Kidney (tissue), 13 donors: ENCODE measurements at regions not wholly inside any gene's neighbourhood (a gene's known extent, or its start where the extent isn't known, plus 50 kb on each side); places are given as distances from the start of the nearest gene placed in this dataset.
"Not testable (repeated sequence)": the region's sequence is repeated elsewhere in the genome, so short reads cannot be mapped to it uniquely, and the experiment has no call there.

Source experiments
- DNase-seq, 5 donors: peaks; one replicate each; pipeline ENCODE4 v3.0.0-alpha.2; 2013 to 2020
- FAIRE-seq: peaks from 2 replicates; lab custom pipeline; 2012; peaks lifted over from hg19 to GRCh38; lab: Jason Lieb, UNC
- H3K27ac ChIP-seq, 2 donors: one replicate each; pipeline ENCODE4 v1.7.0; 2013; ENCODE audit warnings: low read depth in 2 of 2, low read length in 2 of 2, inconsistent platforms in 1 of 2
- H3K27me3 ChIP-seq: one replicate; pipeline ENCODE4 v1.7.1; 2013; ENCODE audit warnings: low read length, inconsistent platforms; ENCODE audit not compliant: control insufficient read depth, insufficient read depth
- H3K36me3 ChIP-seq, 3 donors: one replicate each; pipeline versions ENCODE4 v1.7.0 to v1.7.1; 2013; ENCODE audit warnings: low read length in 3 of 3, control low read depth in 1 of 3, inconsistent platforms in 1 of 3; ENCODE audit not compliant: insufficient read depth in 3 of 3, control insufficient read depth in 2 of 3
- H3K4me1 ChIP-seq, 3 donors: one replicate each; pipeline versions ENCODE4 v1.7.0 to v1.7.1; 2013; ENCODE audit warnings: low read length in 3 of 3, inconsistent platforms in 1 of 3, low read depth in 1 of 3; ENCODE audit not compliant: control insufficient read depth in 2 of 3, insufficient read depth in 2 of 3
- H3K4me3 ChIP-seq, 3 donors: one replicate each; pipeline versions ENCODE4 v1.7.0 to v1.8.1; 2013; ENCODE audit warnings: low read length in 3 of 3, control low read depth in 1 of 3, inconsistent platforms in 1 of 3
- H3K9ac ChIP-seq, 3 donors: one replicate each; pipeline versions ENCODE4 v1.7.0 to v1.7.1; 2013; ENCODE audit warnings: low read length in 3 of 3, control low read depth in 1 of 3, inconsistent platforms in 1 of 3
- H3K9me3 ChIP-seq, 3 donors: one replicate each; pipeline versions ENCODE4 v1.7.0 to v1.7.1; 2013; ENCODE audit warnings: low read length in 3 of 3, control low read depth in 1 of 3, inconsistent platforms in 1 of 3; ENCODE audit not compliant: control insufficient read depth in 2 of 3, insufficient read depth in 1 of 3
- CTCF ChIP-seq: IDR thresholded peaks from 3 replicates; pipeline ENCODE4 v1.5.1; 2012; ENCODE audit warnings: mild to moderate bottlenecking, moderate library complexity, borderline replicate concordance; ENCODE audit not compliant: insufficient read depth; ENCODE audit errors: extremely low read depth
- intact Hi-C: fragments of 100-400 bp; cut with DNase I; formaldehyde crosslinking; loops from one replicate; pipeline ENCODE4 v1.11.1; 2022
- donor health status: control.
- donor health status: control.
- donor health status: control.
- donor health status: control.
- donor health status: control.
- donor health status: DM: yes; HTN: yes; CAD: no.
- donor health status: Normal renal cell carcinoma (clear cell type).

GRCh38 chr9:74056023-74056422, 441.1 kb upstream of the RORB start:
- Histone ChIP-seq H3K9me3 (no peaks in the 10 kb centered on the region), H3K9ac (no peak overlapping the region), H3K27ac (no peak overlapping the region), H3K36me3 (no peaks in the 10 kb centered on the region), H3K4me1 (no peaks in the 10 kb centered on the region), H3K27me3 (no peaks in the 10 kb centered on the region), H3K4me3 (no peak overlapping the region)
- intact Hi-C loops: no loop called here
- FAIRE-seq: no peak
- TF ChIP-seq CTCF: no peak
- DNase-seq: no peak

GRCh38 chr9:74057051-74057450, 440.1 kb upstream of the RORB start:
- H3K27ac ChIP-seq, H3K9ac ChIP-seq, H3K4me3 ChIP-seq, H3K27me3 ChIP-seq, H3K36me3 ChIP-seq, H3K4me1 ChIP-seq, FAIRE-seq, intact Hi-C loops, DNase-seq, H3K9me3 ChIP-seq: not testable (repeated sequence)

- intact Hi-C loops: no loop called here
- H3K4me1 ChIP-seq: no peaks in the 10 kb centered on the region
- H3K9ac ChIP-seq: no peak overlapping the region
- no peak overlapping the region for H3K27ac ChIP-seq
- no peaks in the 10 kb centered on the region for H3K27me3 ChIP-seq
- no peak for TF ChIP-seq CTCF
- no peak overlapping the region for H3K4me3 ChIP-seq
- no peaks in the 10 kb centered on the region for H3K36me3 ChIP-seq
- DNase-seq (no peak), FAIRE-seq (no peak)
- no peaks in the 10 kb centered on the region for H3K9me3 ChIP-seq
Measured at GRCh38 chr9:74064702-74065101, 432.4 kb upstream of the RORB start.

GRCh38 chr9:74066128-74066527, 431.0 kb upstream of the RORB start:
- no peak overlapping the region for H3K27ac ChIP-seq
- no peaks in the 10 kb centered on the region for H3K36me3 ChIP-seq
- H3K4me3 ChIP-seq: no peak overlapping the region
- no peak overlapping the region for H3K9ac ChIP-seq
- H3K9me3 ChIP-seq: no peaks in the 10 kb centered on the region
- TF ChIP-seq CTCF: no peak
- intact Hi-C loops: no loop called here
- DNase-seq (no peak), FAIRE-seq (no peak)
- no peaks in the 10 kb centered on the region for H3K4me1 ChIP-seq
- no peaks in the 10 kb centered on the region for H3K27me3 ChIP-seq
